ENCODE measurements at regions not wholly inside any gene's neighbourhood (a gene's known extent, or its start where the extent isn't known, plus 50 kb on each side); places are given as distances from the start of the nearest gene placed in this dataset.

- no peaks in the 10 kb centered on the region for H4K20me1 ChIP-seq (ENCODE audit: insufficient read depth)
- WGBS (ENCODE audit: low lambda C conversion rate), result 3% methylated on average over 6 of the region's 6 CpGs
- no peaks in the 10 kb centered on the region for H3K9me3 ChIP-seq
- H3F3A ChIP-seq (replicated peaks; ENCODE audit: insufficient read depth), result peaks cover 54% of the 10 kb centered on the region
- H3K79me2 ChIP-seq (ENCODE audit: insufficient read depth), result peaks cover 92% of the 10 kb centered on the region
- no peaks in the 10 kb centered on the region for H3K27me3 ChIP-seq (ENCODE audit: insufficient read depth)
- H3K27ac ChIP-seq (ENCODE audit: low read depth in 2 of 2, low read length in 1 of 2), result peak overlapping the region; percentile 94 to 100
- H3K9me2 ChIP-seq, result no peaks in the 10 kb centered on the region
- peak overlapping the region; percentile 67 to 68; a peak in 3 of 4 replicates for H3K4me3 ChIP-seq (ENCODE audit: low read depth in 2 of 2, low read length in 1 of 2)
- peak; percentile 38; the same call in 1 of the 2 replicates for TF ChIP-seq MAX (IDR thresholded peaks at IDR 0.05; ENCODE audit: low read depth)
- no peak for TF ChIP-seq ZBTB33 (IDR thresholded peaks at IDR 0.05; ENCODE audit: borderline replicate concordance, low read depth)
- no peak for TF ChIP-seq FOXJ3 (CRISPR knock-in tag; IDR thresholded peaks at IDR 0.05)
- TF ChIP-seq CHD2 (IDR thresholded peaks at IDR 0.05; ENCODE audit: low read length, partially characterized antibody), result no peak
- no peak for TF ChIP-seq RAD21 (IDR thresholded peaks at IDR 0.05; ENCODE audit: low read length)
- no peak for TF ChIP-seq GABPA (IDR thresholded peaks at IDR 0.05; ENCODE audit: low read depth)
- 0 out of 2 replicates have a peak, but pooled peaks have one; percentile 37 for TF ChIP-seq TAF1 (IDR thresholded peaks at IDR 0.05; ENCODE audit: borderline replicate concordance, low read depth, low read length)
- TF ChIP-seq POLR2AphosphoS5 (IDR thresholded peaks at IDR 0.05; ENCODE audit: low read depth, low read length), result peak; percentile 20; the same call in 1 of the 2 replicates
- TF ChIP-seq MXI1 (IDR thresholded peaks at IDR 0.05; ENCODE audit: low read depth, low read length), result peak; percentile 17; the same call in 1 of the 2 replicates
- TF ChIP-seq RFX5 (IDR thresholded peaks at IDR 0.05; ENCODE audit: low read length), result no peak
- no peak for TF ChIP-seq NFIC (IDR thresholded peaks at IDR 0.05; ENCODE audit: borderline replicate concordance)
- ChIA-PET CTCF (interaction anchor here (1.4 to 10.4 kb wide), 5 partner anchors 17 to 64 kb away, joined by 3 to 76 read pairs (median 12); no protein-coding TSS in a partner anchor), POLR2A (interaction anchor here (0.7 to 8.1 kb wide), 5 partner anchors 12 to 52 kb away, joined by 3 to 63 read pairs (median 5); no protein-coding TSS in a partner anchor)
- H2AFZ ChIP-seq (ENCODE audit: low read depth), result no peak overlapping the region
- peak; percentile 58 for DNase-seq
- H3K4me1 ChIP-seq (ENCODE audit: control insufficient read depth in 1 of 2, insufficient read depth in 2 of 2, low read depth in 1 of 2, low read length in 1 of 2), result peaks cover 41 to 66% of the 10 kb centered on the region in 2 experiments
- peak overlapping the region; percentile 98 for H3K4me2 ChIP-seq
- H3K36me3 ChIP-seq (replicated peaks in 1 of 2; ENCODE audit: control insufficient read depth in 1 of 2, insufficient read depth in 2 of 2, low read length in 1 of 2), result peaks cover 0 to 4% of the 10 kb centered on the region in 2 experiments
- peak overlapping the region; percentile 97 for H3K9ac ChIP-seq
These were observed 81.1 kb upstream of the WNT7B start for GRCh38 chr22:46058091-46058420.

- Histone ChIP-seq H3K9ac (peak overlapping the region; percentile 97), H3K79me2 (ENCODE audit: insufficient read depth) (peaks cover 97% of the 10 kb centered on the region), H3K27me3 (ENCODE audit: insufficient read depth) (no peaks in the 10 kb centered on the region), H3K36me3 (replicated peaks in 1 of 2; ENCODE audit: control insufficient read depth in 1 of 2, insufficient read depth in 2 of 2, low read length in 1 of 2) (peaks cover 0 to 4% of the 10 kb centered on the region in 2 experiments), H3K9me2 (no peaks in the 10 kb centered on the region), H2AFZ (ENCODE audit: low read depth) (no peak overlapping the region; the same call in 1 of the 2 replicates), H3F3A (replicated peaks; ENCODE audit: insufficient read depth) (peaks cover 51% of the 10 kb centered on the region), H3K9me3 (no peaks in the 10 kb centered on the region), H4K20me1 (ENCODE audit: insufficient read depth) (no peaks in the 10 kb centered on the region), H3K4me1 (ENCODE audit: control insufficient read depth in 1 of 2, insufficient read depth in 2 of 2, low read depth in 1 of 2, low read length in 1 of 2) (peaks cover 47 to 72% of the 10 kb centered on the region in 2 experiments), H3K4me2 (peak overlapping the region; percentile 98), H3K27ac (ENCODE audit: low read depth in 2 of 2, low read length in 1 of 2) (peak overlapping the region; percentile 94 to 100), H3K4me3 (ENCODE audit: low read depth in 2 of 2, low read length in 1 of 2) (peak overlapping the region; percentile 67 to 68; a peak in 3 of 4 replicates)
- POLR2A ChIA-PET, result interaction anchor here (0.7 to 8.1 kb wide), 7 partner anchors 11 to 52 kb away, joined by 3 to 63 read pairs (median 5); no protein-coding TSS in a partner anchor
- CTCF ChIA-PET, result interaction anchor here (0.6 to 10.4 kb wide), 8 partner anchors 8 to 64 kb away, joined by 3 to 76 read pairs (median 4); no protein-coding TSS in a partner anchor
- WGBS (ENCODE audit: low lambda C conversion rate), result 42% methylated on average over 22 of the region's 25 CpGs
- peak; percentile 59 for DNase-seq
- no peak for TF ChIP-seq NRF1 (IDR thresholded peaks at IDR 0.05; ENCODE audit: low read depth, low read length)
- TF ChIP-seq MXI1 (IDR thresholded peaks at IDR 0.05; ENCODE audit: low read depth, low read length), result no peak
- TF ChIP-seq ZBTB33 (IDR thresholded peaks at IDR 0.05; ENCODE audit: borderline replicate concordance, low read depth), result no peak
- TF ChIP-seq CHD2 (IDR thresholded peaks at IDR 0.05; ENCODE audit: low read length, partially characterized antibody), result no peak
- TF ChIP-seq REST (IDR thresholded peaks at IDR 0.05; ENCODE audit: low read depth, low read length), result no peak
- no peak for TF ChIP-seq USF2 (IDR thresholded peaks at IDR 0.05; ENCODE audit: borderline replicate concordance, low read depth, low read length)
These were observed 81.9 kb upstream of the WNT7B start for GRCh38 chr22:46058591-46059519.
